22Rv1 (cell line): ENCODE measurements at regions not wholly inside any gene's neighbourhood (a gene's known extent, or its start where the extent isn't known, plus 50 kb on each side); places are given as distances from the start of the nearest gene placed in this dataset.

Source experiments
- H3K27ac ChIP-seq: fragments of 450-650 bp; 2 replicates; pipeline ENCODE4 v1.5.1; 2017
- ZFX ChIP-seq: fragments of 450-650 bp; IDR thresholded peaks from 2 replicates; pipeline ENCODE4 v1.6.1; 2017; ENCODE audit warnings: antibody characterized with exemption, borderline replicate concordance
- TF ChIP-seq, protein P1 (sequence below): fragments of 450-650 bp; IDR thresholded peaks from 2 replicates; pipeline ENCODE4 v1.5.1; 2017; ENCODE audit warnings: mild to moderate bottlenecking

DNA sequence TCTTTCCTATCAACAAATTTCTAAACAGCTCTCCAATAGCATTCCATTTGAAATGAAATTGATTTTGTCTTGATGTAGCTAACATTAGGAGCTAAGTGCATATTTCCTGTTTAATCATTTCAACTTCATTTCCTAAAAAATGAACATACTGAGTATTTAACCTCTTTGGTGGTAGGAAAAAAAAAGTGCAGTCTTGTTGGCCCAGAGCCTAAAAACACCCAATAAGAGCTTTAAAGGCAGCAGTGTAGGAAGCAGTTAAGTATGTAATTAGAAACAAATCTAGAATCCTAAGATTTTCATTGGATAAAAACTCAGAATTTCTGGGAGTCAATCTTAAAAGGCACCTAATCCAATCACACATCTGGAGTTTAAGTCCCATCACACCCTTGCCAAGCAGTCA is 71.0 kb upstream of the RBMS1 start:
- TF ChIP-seq, protein P1, sequence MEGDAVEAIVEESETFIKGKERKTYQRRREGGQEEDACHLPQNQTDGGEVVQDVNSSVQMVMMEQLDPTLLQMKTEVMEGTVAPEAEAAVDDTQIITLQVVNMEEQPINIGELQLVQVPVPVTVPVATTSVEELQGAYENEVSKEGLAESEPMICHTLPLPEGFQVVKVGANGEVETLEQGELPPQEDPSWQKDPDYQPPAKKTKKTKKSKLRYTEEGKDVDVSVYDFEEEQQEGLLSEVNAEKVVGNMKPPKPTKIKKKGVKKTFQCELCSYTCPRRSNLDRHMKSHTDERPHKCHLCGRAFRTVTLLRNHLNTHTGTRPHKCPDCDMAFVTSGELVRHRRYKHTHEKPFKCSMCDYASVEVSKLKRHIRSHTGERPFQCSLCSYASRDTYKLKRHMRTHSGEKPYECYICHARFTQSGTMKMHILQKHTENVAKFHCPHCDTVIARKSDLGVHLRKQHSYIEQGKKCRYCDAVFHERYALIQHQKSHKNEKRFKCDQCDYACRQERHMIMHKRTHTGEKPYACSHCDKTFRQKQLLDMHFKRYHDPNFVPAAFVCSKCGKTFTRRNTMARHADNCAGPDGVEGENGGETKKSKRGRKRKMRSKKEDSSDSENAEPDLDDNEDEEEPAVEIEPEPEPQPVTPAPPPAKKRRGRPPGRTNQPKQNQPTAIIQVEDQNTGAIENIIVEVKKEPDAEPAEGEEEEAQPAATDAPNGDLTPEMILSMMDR = no peak
- TF ChIP-seq ZFX = no peak
- H3K27ac ChIP-seq = no peak overlapping the region

DNA sequence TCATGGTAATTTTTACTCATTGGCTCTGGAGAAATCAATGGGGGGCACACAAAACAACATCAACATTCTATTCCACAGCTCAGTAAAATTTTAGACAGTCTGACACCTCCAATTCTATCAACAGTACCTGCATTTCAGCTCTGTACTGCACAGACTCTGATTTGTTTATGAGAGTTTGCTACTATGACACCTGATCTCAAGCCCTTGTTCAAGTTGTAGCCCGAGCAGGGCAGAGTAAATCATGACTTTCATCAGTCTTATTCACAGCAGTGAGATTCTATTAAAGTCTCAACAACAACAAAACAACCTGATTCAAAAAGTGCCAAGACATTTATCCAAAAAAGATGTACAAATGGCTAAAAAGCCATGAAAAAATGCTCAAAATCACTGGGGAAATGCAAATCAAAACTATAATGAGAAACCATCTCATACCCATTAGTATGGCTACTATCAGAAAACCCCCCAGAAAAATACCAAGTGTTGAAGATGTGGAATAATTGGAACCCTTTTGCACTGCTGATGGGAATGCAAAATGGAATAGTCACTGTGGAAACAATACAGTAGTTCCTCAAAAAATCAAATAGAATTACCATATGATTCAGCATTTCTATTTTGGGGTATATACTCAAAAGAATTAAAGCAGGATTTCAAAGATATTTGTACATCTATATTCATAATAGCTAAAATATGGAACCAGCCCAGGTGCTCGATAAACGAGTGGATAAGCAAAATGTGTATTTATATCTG is 71.7 kb upstream of the RBMS1 start:
- no peak overlapping the region for H3K27ac ChIP-seq
- TF ChIP-seq ZFX = no peak
- TF ChIP-seq, protein P1 = no peak

DNA sequence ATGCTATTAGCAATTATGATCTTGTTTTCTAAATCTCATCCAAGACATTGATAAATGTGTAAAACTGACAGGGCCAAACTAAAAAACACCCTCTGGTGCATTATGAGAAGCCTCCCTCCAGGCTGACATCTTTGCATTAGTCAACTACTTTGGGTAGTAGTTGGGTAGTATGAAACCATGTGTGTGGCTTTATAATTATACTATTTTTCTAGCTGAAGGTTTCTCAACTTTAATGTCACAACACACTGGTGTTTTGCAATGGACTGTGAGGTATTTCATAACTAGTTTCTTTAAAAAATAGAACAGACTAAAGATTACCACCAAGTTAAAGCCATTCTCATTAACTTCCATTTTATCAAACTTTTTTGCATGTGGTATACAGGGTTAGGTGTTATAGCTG is 73.1 kb upstream of the RBMS1 start:
- TF ChIP-seq, protein P1 = no peak
- TF ChIP-seq ZFX = no peak
- H3K27ac ChIP-seq = no peak overlapping the region

DNA sequence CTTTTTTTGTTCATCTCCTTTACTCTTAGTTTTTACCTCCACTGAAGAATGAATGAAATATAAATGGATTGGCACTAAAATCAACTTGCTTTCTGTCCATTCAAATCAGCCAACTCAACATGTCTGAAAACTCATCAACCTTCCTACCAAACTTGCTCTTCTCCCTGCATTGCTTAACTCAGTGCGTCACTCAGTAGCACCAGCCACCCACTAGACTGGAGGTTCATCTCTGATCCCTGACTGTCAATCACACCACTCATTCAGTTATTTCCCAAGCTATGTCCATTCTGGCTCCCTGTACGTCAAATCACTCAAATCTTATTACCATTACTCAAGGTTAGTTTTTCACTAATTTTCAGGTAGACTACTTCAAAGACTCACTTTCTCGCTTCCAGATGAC is 75.2 kb upstream of the RBMS1 start:
- TF ChIP-seq ZFX = no peak
- TF ChIP-seq, protein P1 = no peak
- H3K27ac ChIP-seq = no peak overlapping the region

- no peak overlapping the region for H3K27ac ChIP-seq
- no peak for TF ChIP-seq ZFX
- TF ChIP-seq, protein P1 = no peak
Observed at GRCh38 chr2:160570376-160570775, 76.8 kb upstream of the RBMS1 start.

GRCh38 chr2:160574468-160575140 is 81.0 kb upstream of the RBMS1 start:
- H3K27ac ChIP-seq = no peak overlapping the region
- TF ChIP-seq, protein P1 = no peak
- TF ChIP-seq ZFX = no peak

DNA sequence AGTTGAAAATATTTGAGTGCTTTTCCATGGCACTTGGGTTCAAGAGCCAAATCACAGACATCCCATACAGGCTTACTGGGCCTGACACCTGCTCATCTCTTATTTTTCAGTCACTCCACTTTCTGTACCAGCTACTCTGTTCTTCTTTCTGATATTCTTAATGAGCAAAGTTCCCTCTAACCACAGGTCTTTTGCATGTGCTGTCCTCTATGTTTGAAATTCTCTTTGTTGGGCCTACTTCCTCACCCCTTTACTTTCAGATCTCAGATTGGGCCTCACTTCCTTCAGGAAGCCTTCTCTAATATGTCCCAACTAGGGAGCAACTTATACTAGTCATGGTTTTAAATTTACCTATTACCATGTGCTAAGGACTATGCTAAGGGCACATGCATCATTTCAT is 81.8 kb upstream of the RBMS1 start:
- TF ChIP-seq, protein P1 = no peak
- TF ChIP-seq ZFX = no peak
- H3K27ac ChIP-seq = no peak overlapping the region
